Osteoblast (primary cell): ENCODE measurements at regions not wholly inside any gene's neighbourhood (a gene's known extent, or its start where the extent isn't known, plus 50 kb on each side); places are given as distances from the start of the nearest gene placed in this dataset.

Experiments
- DNase-seq: peaks from one replicate; pipeline ENCODE4 v3.0.0; 2011; ENCODE audit warnings: low spot score, mixed read lengths; ENCODE audit not compliant: insufficient read length; ENCODE audit errors: missing footprints
- H2AFZ ChIP-seq: 2 replicates; pipeline ENCODE4 v1.6.0; 2011; ENCODE audit warnings: mild to moderate bottlenecking, low read length
- H3K27ac ChIP-seq: 2 replicates; pipeline ENCODE4 v1.5.1; 2011; ENCODE audit warnings: mild to moderate bottlenecking, low read depth, low read length, moderate library complexity
- H3K27me3 ChIP-seq: 2 replicates; pipeline ENCODE4 v1.6.0; 2012; ENCODE audit warnings: mild to moderate bottlenecking, control low read depth, inconsistent platforms, low read length, moderate library complexity; ENCODE audit not compliant: insufficient read depth
- H3K36me3 ChIP-seq: 2 replicates; pipeline ENCODE4 v1.5.1; 2011; ENCODE audit warnings: mild to moderate bottlenecking, low read length, control low read depth, moderate library complexity; ENCODE audit not compliant: insufficient read depth
- H3K4me1 ChIP-seq: 2 replicates; pipeline ENCODE4 v1.5.1; 2011; ENCODE audit warnings: mild to moderate bottlenecking, low read length, control low read depth, moderate library complexity; ENCODE audit not compliant: insufficient read depth
- H3K4me2 ChIP-seq: 2 replicates; pipeline ENCODE4 v1.6.0; 2011; ENCODE audit warnings: mild to moderate bottlenecking, low read length; ENCODE audit not compliant: insufficient read depth
- H3K4me3 ChIP-seq: fragments of 200-600 bp; sonication (generic); 3 replicates; pipeline ENCODE4 v1.5.1; 2012; ENCODE audit warnings: mild to moderate bottlenecking, low read length, inconsistent platforms; ENCODE audit not compliant: insufficient read depth
- H3K79me2 ChIP-seq: 2 replicates; pipeline ENCODE4 v1.6.0; 2012; ENCODE audit warnings: mild to moderate bottlenecking, low read length, control low read depth, inconsistent platforms; ENCODE audit not compliant: insufficient read depth
- H3K9me3 ChIP-seq: 2 replicates; pipeline ENCODE4 v1.5.1; 2011; ENCODE audit warnings: low read depth, low read length, control low read depth
- H4K20me1 ChIP-seq: 2 replicates; pipeline ENCODE4 v1.6.0; 2012; ENCODE audit warnings: mild to moderate bottlenecking, low read length, control low read depth; ENCODE audit not compliant: insufficient read depth
- TF ChIP-seq, protein P1 (sequence below): IDR thresholded peaks from 2 replicates; pipeline ENCODE4 v1.5.1; 2011; ENCODE audit warnings: mild to moderate bottlenecking, low read depth, low read length, moderate library complexity; ENCODE audit errors: extremely low read depth

DNA sequence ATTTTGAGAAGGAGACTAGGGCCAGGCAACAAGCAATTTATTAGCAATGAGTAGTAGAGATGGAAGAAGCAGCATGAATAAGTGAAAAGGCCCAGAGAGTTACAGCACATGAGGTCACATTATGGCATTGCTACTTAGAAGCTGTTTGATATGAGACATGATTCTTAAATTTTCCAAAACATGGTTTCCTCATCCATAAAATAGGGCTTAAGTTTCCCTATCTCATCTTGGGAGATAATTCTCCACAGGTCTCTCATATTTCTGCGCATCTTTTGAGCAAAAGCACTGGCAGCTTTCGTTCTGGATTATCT, 656.1 kb downstream of the EPHA7 start:
- no peaks in the 10 kb centered on the region for H3K9me3 ChIP-seq
- no peak overlapping the region for H3K4me2 ChIP-seq
- no peaks in the 10 kb centered on the region for H3K79me2 ChIP-seq
- no peak for DNase-seq
- H3K4me1 ChIP-seq = no peaks in the 10 kb centered on the region
- H4K20me1 ChIP-seq = no peaks in the 10 kb centered on the region
- no peak overlapping the region for H3K27ac ChIP-seq
- H3K27me3 ChIP-seq = no peaks in the 10 kb centered on the region
- H3K36me3 ChIP-seq = no peaks in the 10 kb centered on the region
- TF ChIP-seq, protein P1, sequence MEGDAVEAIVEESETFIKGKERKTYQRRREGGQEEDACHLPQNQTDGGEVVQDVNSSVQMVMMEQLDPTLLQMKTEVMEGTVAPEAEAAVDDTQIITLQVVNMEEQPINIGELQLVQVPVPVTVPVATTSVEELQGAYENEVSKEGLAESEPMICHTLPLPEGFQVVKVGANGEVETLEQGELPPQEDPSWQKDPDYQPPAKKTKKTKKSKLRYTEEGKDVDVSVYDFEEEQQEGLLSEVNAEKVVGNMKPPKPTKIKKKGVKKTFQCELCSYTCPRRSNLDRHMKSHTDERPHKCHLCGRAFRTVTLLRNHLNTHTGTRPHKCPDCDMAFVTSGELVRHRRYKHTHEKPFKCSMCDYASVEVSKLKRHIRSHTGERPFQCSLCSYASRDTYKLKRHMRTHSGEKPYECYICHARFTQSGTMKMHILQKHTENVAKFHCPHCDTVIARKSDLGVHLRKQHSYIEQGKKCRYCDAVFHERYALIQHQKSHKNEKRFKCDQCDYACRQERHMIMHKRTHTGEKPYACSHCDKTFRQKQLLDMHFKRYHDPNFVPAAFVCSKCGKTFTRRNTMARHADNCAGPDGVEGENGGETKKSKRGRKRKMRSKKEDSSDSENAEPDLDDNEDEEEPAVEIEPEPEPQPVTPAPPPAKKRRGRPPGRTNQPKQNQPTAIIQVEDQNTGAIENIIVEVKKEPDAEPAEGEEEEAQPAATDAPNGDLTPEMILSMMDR = no peak
- no peak overlapping the region for H2AFZ ChIP-seq
- no peak overlapping the region for H3K4me3 ChIP-seq

DNA sequence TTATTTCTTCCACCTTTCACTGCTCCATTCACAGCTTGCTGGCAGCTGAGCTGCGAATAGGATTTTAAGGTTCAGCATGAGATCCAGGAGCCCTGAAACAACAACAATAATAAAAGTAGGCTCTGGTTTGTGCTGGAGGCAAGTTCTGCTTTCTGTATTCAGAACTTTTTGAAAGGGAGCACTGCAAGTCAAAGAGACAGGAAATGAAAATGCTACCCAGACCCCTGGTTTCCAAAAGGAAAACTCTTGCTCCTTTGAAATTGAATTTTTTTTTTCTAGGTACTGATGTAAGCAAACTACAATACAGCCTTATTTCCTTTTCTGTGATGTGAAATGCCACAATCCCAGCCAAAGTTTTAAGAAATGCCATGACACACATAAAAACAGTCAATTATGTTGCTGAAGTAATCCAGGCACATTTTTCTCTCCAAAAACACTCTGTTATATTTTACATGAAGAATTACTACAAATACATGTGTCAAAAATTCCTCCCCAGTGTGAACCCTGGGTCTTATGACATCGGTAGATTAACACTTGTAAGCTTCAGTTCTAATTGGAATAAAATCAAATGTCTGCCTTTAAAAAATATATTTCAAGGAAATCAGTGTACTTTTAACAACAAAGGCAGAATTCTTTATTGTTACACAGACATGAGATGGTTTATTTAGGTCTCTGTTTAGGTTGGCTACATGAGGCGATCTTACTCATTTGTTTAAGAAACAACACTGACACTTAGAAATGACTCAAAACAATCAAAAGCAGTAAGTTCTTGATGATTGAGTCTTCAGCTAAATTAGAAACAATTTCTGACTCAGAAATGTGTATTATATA, 656.7 kb downstream of the EPHA7 start:
- Histone ChIP-seq H2AFZ (no peak overlapping the region), H3K27me3 (no peaks in the 10 kb centered on the region), H4K20me1 (no peaks in the 10 kb centered on the region), H3K4me2 (no peak overlapping the region), H3K36me3 (no peaks in the 10 kb centered on the region), H3K9me3 (no peaks in the 10 kb centered on the region), H3K4me3 (no peak overlapping the region), H3K79me2 (no peaks in the 10 kb centered on the region), H3K4me1 (no peaks in the 10 kb centered on the region), H3K27ac (no peak overlapping the region)
- no peak for DNase-seq
- TF ChIP-seq, protein P1 = no peak

DNA sequence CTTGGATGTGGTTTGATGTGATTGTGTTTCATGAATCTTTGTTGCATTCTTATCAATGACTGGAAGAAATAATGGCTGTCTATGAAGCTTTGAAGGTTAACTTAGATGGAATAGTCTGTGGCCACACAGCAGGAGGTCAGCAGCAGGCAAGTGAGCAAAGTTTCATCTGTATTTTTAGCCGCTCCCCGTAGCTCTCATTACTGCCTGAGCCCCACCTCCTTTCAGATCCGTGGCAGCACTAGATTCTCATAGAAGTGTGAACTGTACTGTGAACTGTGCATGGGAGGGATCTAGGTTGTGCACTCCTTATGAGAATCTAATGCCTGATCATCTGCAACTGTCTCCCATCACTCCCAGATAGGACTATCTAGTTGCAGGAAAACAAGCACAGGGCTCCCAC, 660.2 kb downstream of the EPHA7 start:
- no peak overlapping the region for H3K27ac ChIP-seq
- H3K4me1 ChIP-seq = no peaks in the 10 kb centered on the region
- no peaks in the 10 kb centered on the region for H3K79me2 ChIP-seq
- no peaks in the 10 kb centered on the region for H3K27me3 ChIP-seq
- TF ChIP-seq, protein P1 = no peak
- no peak overlapping the region for H2AFZ ChIP-seq
- no peaks in the 10 kb centered on the region for H3K36me3 ChIP-seq
- H3K9me3 ChIP-seq = no peaks in the 10 kb centered on the region
- no peaks in the 10 kb centered on the region for H4K20me1 ChIP-seq
- DNase-seq = no peak
- no peak overlapping the region for H3K4me3 ChIP-seq
- H3K4me2 ChIP-seq = no peak overlapping the region

DNA sequence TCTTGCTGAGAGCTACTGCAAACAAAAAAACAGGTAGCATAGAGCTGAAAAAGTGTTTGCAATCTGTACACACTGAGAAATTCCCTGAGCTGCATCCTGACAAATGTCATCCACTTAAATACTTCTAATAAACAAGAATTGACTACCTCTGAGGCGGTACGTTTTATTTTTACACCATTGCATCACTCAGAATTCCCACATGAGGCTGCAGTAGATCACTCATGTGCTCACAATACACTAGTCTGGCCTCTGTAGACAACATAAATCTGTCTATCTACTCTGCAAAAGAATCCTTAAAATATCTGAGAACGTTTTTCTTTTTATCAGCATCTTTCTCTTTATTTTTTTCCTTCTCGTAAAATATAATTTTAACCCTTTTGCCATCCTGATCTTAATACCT, 661.4 kb downstream of the EPHA7 start:
- TF ChIP-seq, protein P1 = no peak
- no peaks in the 10 kb centered on the region for H4K20me1 ChIP-seq
- no peaks in the 10 kb centered on the region for H3K9me3 ChIP-seq
- no peak overlapping the region for H3K4me3 ChIP-seq
- no peaks in the 10 kb centered on the region for H3K79me2 ChIP-seq
- H3K36me3 ChIP-seq = no peaks in the 10 kb centered on the region
- no peaks in the 10 kb centered on the region for H3K4me1 ChIP-seq
- no peaks in the 10 kb centered on the region for H3K27me3 ChIP-seq
- H2AFZ ChIP-seq = no peak overlapping the region
- DNase-seq = no peak
- no peak overlapping the region for H3K27ac ChIP-seq
- no peak overlapping the region for H3K4me2 ChIP-seq
